IMR-90 (cell line): ENCODE measurements at regions not wholly inside any gene's neighbourhood (a gene's known extent, or its start where the extent isn't known, plus 50 kb on each side); places are given as distances from the start of the nearest gene placed in this dataset.

Source experiments
- ATAC-seq: fragments of 200-7000 bp; cut with Tn5 transposase; 2 replicates; pipeline ENCODE4 v1.9.1; 2020; ENCODE audit warnings: low read depth, mild to moderate bottlenecking, moderate library complexity
- BruUV-seq: library from RNA; stranded (reverse); fragments of 400-500 nt; replicated peaks from 2 replicates; lab custom pipeline; 2021; lab: Mats Ljungman, UMichigan
- CTCF ChIA-PET: fragments of 300-600 bp; formaldehyde crosslinking; extraction: SDS; loops from one replicate; lab custom pipeline; 2021; ENCODE audit warnings: antibody characterized with exemption; lab: Yijun Ruan, JAX
- POLR2A ChIA-PET: fragments of 300-600 bp; sonication (Branson Sonifier 250); formaldehyde crosslinking; loops from one replicate; lab custom pipeline; 2022; ENCODE audit warnings: antibody characterized with exemption; ENCODE audit not compliant: unreplicated experiment; lab: Charles Lee
- DNase-seq: peaks from one replicate; pipeline ENCODE4 v3.0.0; 2013
- H2AFZ ChIP-seq: replicated peaks from 2 replicates; pipeline ENCODE3; 2013; ENCODE audit warnings: low read length, mild to moderate bottlenecking; ENCODE audit not compliant: poor library complexity
- H2AK5ac ChIP-seq: 2 replicates; pipeline ENCODE4 v1.6.1; 2013; ENCODE audit warnings: low read depth, low read length, inconsistent platforms
- H2AK9ac ChIP-seq: replicated peaks from 2 replicates; pipeline ENCODE3; 2013; ENCODE audit warnings: mild to moderate bottlenecking, low read depth, low read length, moderate library complexity; ENCODE audit not compliant: poor library complexity
- H2BK120ac ChIP-seq: 2 replicates; pipeline ENCODE4 v1.6.1; 2013; ENCODE audit warnings: low read depth, low read length, inconsistent platforms
- H2BK15ac ChIP-seq: 3 replicates; pipeline ENCODE4 v1.6.1; 2013; ENCODE audit warnings: low read depth, low read length, inconsistent platforms
- H2BK20ac ChIP-seq: 2 replicates; pipeline ENCODE4 v1.6.1; 2013; ENCODE audit warnings: low read depth, mild to moderate bottlenecking, inconsistent platforms, low read length, moderate library complexity
- H2BK5ac ChIP-seq: 2 replicates; pipeline ENCODE4 v1.6.1; 2013; ENCODE audit warnings: mild to moderate bottlenecking, low read depth, low read length, inconsistent platforms; ENCODE audit not compliant: poor library complexity, severe bottlenecking
- H3K14ac ChIP-seq: replicated peaks from 2 replicates; pipeline ENCODE4 v1.6.1; 2013; ENCODE audit warnings: low read depth, low read length, inconsistent platforms
- H3K18ac ChIP-seq: 2 replicates; pipeline ENCODE4 v1.6.1; 2013; ENCODE audit warnings: low read depth, low read length, control low read depth
- H3K23ac ChIP-seq: 2 replicates; pipeline ENCODE4 v1.6.1; 2013; ENCODE audit warnings: low read depth, low read length, inconsistent platforms
- H3K27ac ChIP-seq: 2 replicates; pipeline ENCODE4 v1.5.1; 2013; ENCODE audit warnings: mild to moderate bottlenecking, control low read depth, low read length; ENCODE audit not compliant: insufficient read depth
- H3K27me3 ChIP-seq: 2 replicates; pipeline ENCODE4 v1.6.1; 2013; ENCODE audit warnings: low read length; ENCODE audit not compliant: control insufficient read depth, insufficient read depth
- H3K36me3 ChIP-seq: 2 replicates; pipeline ENCODE4 v1.6.1; 2013; ENCODE audit warnings: low read length, mixed read lengths; ENCODE audit not compliant: control insufficient read depth, insufficient read depth
- H3K4ac ChIP-seq: 2 replicates; pipeline ENCODE4 v1.6.1; 2013; ENCODE audit warnings: low read depth, low read length, inconsistent platforms
- H3K4me1 ChIP-seq: 2 replicates; pipeline ENCODE4 v1.6.1; 2013; ENCODE audit warnings: low read length, mixed read lengths; ENCODE audit not compliant: control insufficient read depth, insufficient read depth
- H3K4me2 ChIP-seq: 2 replicates; pipeline ENCODE4 v1.6.1; 2013; ENCODE audit warnings: low read depth, mild to moderate bottlenecking, control low read depth, low read length, moderate library complexity
- H3K4me3 ChIP-seq: 2 replicates; pipeline ENCODE4 v1.5.1; 2013; ENCODE audit warnings: low read depth, mild to moderate bottlenecking, control low read depth, low read length, moderate library complexity; ENCODE audit not compliant: insufficient read depth
- H3K56ac ChIP-seq: 2 replicates; pipeline ENCODE4 v1.6.1; 2013; ENCODE audit warnings: low read length, inconsistent platforms; ENCODE audit not compliant: insufficient read depth; ENCODE audit errors: extremely low read depth
- H3K79me1 ChIP-seq, 2 experiments: 2 replicates each; pipeline ENCODE4 v1.6.1; 2013; ENCODE audit warnings: low read length in 2 of 2, inconsistent platforms in 1 of 2, low read depth in 1 of 2
- H3K9ac ChIP-seq: 2 replicates; pipeline ENCODE4 v1.6.1; 2013; ENCODE audit warnings: low read depth, low read length, control low read depth
- H3K9me1 ChIP-seq: 2 replicates; pipeline ENCODE4 v1.6.1; 2013; ENCODE audit warnings: low read length, inconsistent platforms; ENCODE audit not compliant: insufficient read depth
- H3K9me3 ChIP-seq: 2 replicates; pipeline ENCODE4 v1.6.1; 2013; ENCODE audit warnings: low read length; ENCODE audit not compliant: control insufficient read depth, insufficient read depth
- H4K20me1 ChIP-seq: 2 replicates; pipeline ENCODE4 v1.6.1; 2013; ENCODE audit warnings: low read length, inconsistent platforms; ENCODE audit not compliant: insufficient read depth
- H4K5ac ChIP-seq: 2 replicates; pipeline ENCODE4 v1.6.1; 2013; ENCODE audit warnings: mild to moderate bottlenecking, low read depth, low read length, control low read depth
- H4K8ac ChIP-seq, 2 experiments: 2 replicates each; pipeline ENCODE4 v1.6.1; 2013; ENCODE audit warnings: low read depth in 2 of 2, low read length in 2 of 2, control low read depth in 1 of 2, inconsistent platforms in 1 of 2
- H4K91ac ChIP-seq: 2 replicates; pipeline ENCODE4 v1.6.1; 2013; ENCODE audit warnings: low read depth, low read length, inconsistent platforms; ENCODE audit not compliant: insufficient read depth
- BHLHE40 ChIP-seq: fragments of 150-350 bp; IDR thresholded peaks from 2 replicates; pipeline ENCODE4 v1.6.1; 2016; ENCODE audit warnings: mild to moderate bottlenecking, low read depth, low read length
- CEBPB ChIP-seq: IDR thresholded peaks from 2 replicates; pipeline ENCODE4 v1.6.1; 2012; ENCODE audit warnings: low read depth, low read length, improper control_type of control experiment
- CHD1 ChIP-seq: IDR thresholded peaks from 2 replicates; pipeline ENCODE4 v1.6.1; 2012; ENCODE audit warnings: low read depth, low read length, improper control_type of control experiment
- NFE2L2 ChIP-seq: fragments of 150-350 bp; IDR thresholded peaks from 2 replicates; pipeline ENCODE4 v1.6.1; 2016; ENCODE audit warnings: low read depth, mild to moderate bottlenecking, low read length
- POLR2A ChIP-seq: IDR thresholded peaks from 2 replicates; pipeline ENCODE4 v1.6.1; 2012; ENCODE audit warnings: mild to moderate bottlenecking, low read depth, low read length
- RAD21 ChIP-seq: IDR thresholded peaks from 2 replicates; pipeline ENCODE4 v1.6.1; 2012; ENCODE audit warnings: low read length, improper control_type of control experiment
- WGBS, 2 experiments: methylation state at CpG; one replicate each; pipeline versions ENCODE4 v1.1.5 to v1.1.7; 2013; ENCODE audit warnings: missing lambda C conversion rate in 2 of 2; ENCODE audit not compliant: insufficient read length in 1 of 2; ENCODE audit errors: extremely low coverage in 2 of 2; 5-methylcytosine and 5-hydroxymethylcytosine counted together
- dilution Hi-C: fragments of 300-500 bp; cut with HindIII; formaldehyde crosslinking; loops from one replicate; pipeline ENCODE4 v1.14.3; 2018; ENCODE audit warnings: low sequenced_read_pairs; ENCODE audit not compliant: unreplicated experiment
- in situ Hi-C: fragments of 300-500 bp; cut with MboI; formaldehyde crosslinking; loops from 3 replicates; pipeline ENCODE4 v1.14.3; 2019; ENCODE audit warnings: low sequenced_read_pairs, inconsistent platforms, mixed read lengths
- intact Hi-C: fragments of 100-400 bp; cut with micrococcal nuclease; formaldehyde crosslinking; loops from 2 replicates; pipeline ENCODE4 v1.10.0; 2022

DNA sequence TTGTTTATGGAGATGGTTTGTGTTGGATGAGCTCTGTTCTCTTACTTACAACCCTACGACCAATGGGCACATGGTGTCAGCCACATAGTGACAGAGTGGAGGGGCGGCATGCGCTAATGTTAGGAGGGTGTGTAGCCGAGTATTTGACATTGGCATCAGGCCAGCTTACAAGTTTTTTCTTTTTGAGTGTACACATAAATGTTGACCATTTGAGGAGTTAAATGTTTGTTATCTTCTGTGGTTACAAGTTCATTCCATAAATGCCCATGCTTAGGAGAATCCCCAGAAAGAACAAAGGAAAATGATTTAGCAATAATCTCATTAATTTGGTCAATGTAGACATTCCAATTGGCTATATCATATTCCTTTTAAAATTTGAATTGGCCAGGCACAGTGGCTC lies 180.1 kb upstream of the ELL2 start:
- no CpG with 5 or more reads among the region's 4 CpGs for WGBS, 2 experiments
- ChIA-PET POLR2A (no interaction called here), CTCF (no interaction called here)
- in situ Hi-C loops (no loop called here), intact Hi-C loops (loop anchor here (2.0 to 10.0 kb wide), 3 partner anchors 74 to 287 kb away; partner anchors contain the start of gene ELL2), dilution Hi-C loops (no loop called here)
- BruUV-seq, result no TSS peak
- Histone ChIP-seq H2BK120ac (peak overlapping the region; percentile 90), H4K5ac (peak overlapping the region; percentile 32; the same call in 1 of the 2 replicates), H4K91ac (peak overlapping the region; percentile 78), H3K23ac (no peak overlapping the region), H3K36me3 (no peaks in the 10 kb centered on the region), H3K18ac (peak overlapping the region; percentile 50), H3K4me1 (peaks cover 10% of the 10 kb centered on the region), H2AK5ac (peak overlapping the region; percentile 98), H4K8ac (peak overlapping the region; percentile 31 to 64; a peak in 2 of 4 replicates), H3K4me3 (no peak overlapping the region), H3K4ac (peak overlapping the region; percentile 73; the same call in 1 of the 2 replicates), H3K56ac (no peak overlapping the region), H3K79me1 (no peaks in the 10 kb centered on the region; a peak in 1 of 4 replicates), H3K9me1 (peaks cover 5% of the 10 kb centered on the region), H3K9me3 (no peaks in the 10 kb centered on the region), H2BK20ac (peak overlapping the region; percentile 69; the same call in 1 of the 2 replicates), H2BK5ac (peak overlapping the region; percentile 43), H4K20me1 (no peaks in the 10 kb centered on the region), H3K9ac (no peak overlapping the region), H2AK9ac (no peak overlapping the region), H3K14ac (peak overlapping the region; percentile 87; the same call in 1 of the 2 replicates), H3K27me3 (no peaks in the 10 kb centered on the region), H3K4me2 (no peak overlapping the region), H2BK15ac (peak overlapping the region; percentile 83; the same call in 2 of the 3 replicates), H2AFZ (no peak overlapping the region), H3K27ac (peak overlapping the region; percentile 75; the same call in 1 of the 2 replicates)
- TF ChIP-seq RAD21, result no peak
- no peak for TF ChIP-seq CHD1
- TF ChIP-seq POLR2A, result no peak
- no peak for TF ChIP-seq NFE2L2
- no peak for TF ChIP-seq BHLHE40
- TF ChIP-seq CEBPB, result peak; percentile 36; the same call in 1 of the 2 replicates
- DNase-seq, result no peak
- ATAC-seq, result no peak
